HG03135 (cell line): ENCODE measurements at regions not wholly inside any gene's neighbourhood (a gene's known extent, or its start where the extent isn't known, plus 50 kb on each side); places are given as distances from the start of the nearest gene placed in this dataset.

Experiments used
- ATAC-seq: cut with Tn5 transposase; IDR thresholded peaks from one replicate; pipeline ENCODE4 v1.9.1; 2021; ENCODE audit warnings: mild to moderate bottlenecking, moderate library complexity; ENCODE audit not compliant: unreplicated experiment

GRCh38 chr1:219993554-219994433, 52.5 kb downstream of the EPRS1 start:
- no peak for ATAC-seq

GRCh38 chr1:219991919-219992318, 54.4 kb downstream of the EPRS1 start:
- ATAC-seq = no peak

- no peak for ATAC-seq
Measured at GRCh38 chr1:219991511-219991810, 54.8 kb downstream of the EPRS1 start.

- no peak for ATAC-seq
Measured at GRCh38 chr1:219990782-219991510, 55.4 kb downstream of the EPRS1 start.

- no peak for ATAC-seq
Measured at GRCh38 chr1:219989766-219990165, 56.5 kb downstream of the EPRS1 start.

GRCh38 chr1:219988818-219989217, 57.5 kb downstream of the EPRS1 start:
- ATAC-seq = no peak

- ATAC-seq = peak; percentile 74
Measured at GRCh38 chr1:219988387-219988786, 57.9 kb downstream of the EPRS1 start.

- ATAC-seq = no peak
Measured at GRCh38 chr1:219987325-219987724, 59.0 kb upstream of the SLC30A10 start.

GRCh38 chr1:219985169-219985568, 56.8 kb upstream of the SLC30A10 start:
- ATAC-seq = no peak
